ENCODE measurements at regions not wholly inside any gene's neighbourhood (a gene's known extent, or its start where the extent isn't known, plus 50 kb on each side); places are given as distances from the start of the nearest gene placed in this dataset.
A peak's percentile ranks its signal among the peaks of the same experiment; 100 is the strongest.

DNA sequence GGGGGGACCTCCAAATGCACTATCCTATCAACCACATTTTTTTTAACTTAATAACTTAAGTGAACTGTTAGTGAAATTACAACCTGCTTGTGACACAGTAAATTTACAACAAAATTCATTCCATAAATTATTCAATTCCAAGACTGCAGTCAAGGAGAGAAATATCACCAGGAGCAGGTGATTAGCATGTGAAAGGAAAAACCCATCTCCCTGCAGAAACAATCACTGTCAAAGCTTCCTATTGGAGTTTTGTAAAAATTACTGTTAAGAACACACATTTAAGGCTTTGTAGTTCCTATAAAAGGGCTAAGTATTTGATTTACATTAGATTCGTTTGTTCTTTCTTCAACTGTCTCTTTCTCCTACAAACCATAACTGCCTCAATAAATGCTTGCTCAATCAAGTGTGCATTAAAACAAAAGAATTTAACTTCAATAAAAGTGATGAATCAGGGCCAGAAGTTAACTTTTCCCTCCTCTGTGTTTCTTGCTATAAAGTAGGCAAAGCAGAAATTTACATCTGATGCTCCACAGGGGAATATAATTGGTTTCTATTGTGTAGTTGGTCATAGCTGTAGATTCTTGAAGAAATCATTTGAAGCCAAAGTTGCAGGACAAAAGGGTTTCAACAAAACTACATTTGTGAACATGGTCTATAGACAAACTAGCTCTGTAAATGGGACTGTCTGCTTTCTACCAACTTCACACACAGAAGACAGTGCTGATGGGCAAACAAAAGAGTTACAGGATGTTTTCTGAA lies 195.1 kb upstream of the PSMD7 start:
- H3K27ac Mint-ChIP-seq = no peak overlapping the region
- no peaks in the 10 kb centered on the region for H3K9me3 Mint-ChIP-seq (ENCODE audit: low read depth)
- peaks cover 3% of the 10 kb centered on the region for H3K27me3 Mint-ChIP-seq
- H3K36me3 Mint-ChIP-seq (ENCODE audit: insufficient read depth) = no peaks in the 10 kb centered on the region
- DNase-seq (ENCODE audit: low spot score, unreplicated experiment) = no peak
- H3K4me1 Mint-ChIP-seq (ENCODE audit: low read depth) = peaks cover 16% of the 10 kb centered on the region
- TF ChIP-seq, protein P1, sequence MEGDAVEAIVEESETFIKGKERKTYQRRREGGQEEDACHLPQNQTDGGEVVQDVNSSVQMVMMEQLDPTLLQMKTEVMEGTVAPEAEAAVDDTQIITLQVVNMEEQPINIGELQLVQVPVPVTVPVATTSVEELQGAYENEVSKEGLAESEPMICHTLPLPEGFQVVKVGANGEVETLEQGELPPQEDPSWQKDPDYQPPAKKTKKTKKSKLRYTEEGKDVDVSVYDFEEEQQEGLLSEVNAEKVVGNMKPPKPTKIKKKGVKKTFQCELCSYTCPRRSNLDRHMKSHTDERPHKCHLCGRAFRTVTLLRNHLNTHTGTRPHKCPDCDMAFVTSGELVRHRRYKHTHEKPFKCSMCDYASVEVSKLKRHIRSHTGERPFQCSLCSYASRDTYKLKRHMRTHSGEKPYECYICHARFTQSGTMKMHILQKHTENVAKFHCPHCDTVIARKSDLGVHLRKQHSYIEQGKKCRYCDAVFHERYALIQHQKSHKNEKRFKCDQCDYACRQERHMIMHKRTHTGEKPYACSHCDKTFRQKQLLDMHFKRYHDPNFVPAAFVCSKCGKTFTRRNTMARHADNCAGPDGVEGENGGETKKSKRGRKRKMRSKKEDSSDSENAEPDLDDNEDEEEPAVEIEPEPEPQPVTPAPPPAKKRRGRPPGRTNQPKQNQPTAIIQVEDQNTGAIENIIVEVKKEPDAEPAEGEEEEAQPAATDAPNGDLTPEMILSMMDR (IDR thresholded peaks at IDR 0.05; ENCODE audit: unreplicated experiment) = no peak
- H3K4me3 Mint-ChIP-seq (ENCODE audit: low read depth) = no peak overlapping the region

DNA sequence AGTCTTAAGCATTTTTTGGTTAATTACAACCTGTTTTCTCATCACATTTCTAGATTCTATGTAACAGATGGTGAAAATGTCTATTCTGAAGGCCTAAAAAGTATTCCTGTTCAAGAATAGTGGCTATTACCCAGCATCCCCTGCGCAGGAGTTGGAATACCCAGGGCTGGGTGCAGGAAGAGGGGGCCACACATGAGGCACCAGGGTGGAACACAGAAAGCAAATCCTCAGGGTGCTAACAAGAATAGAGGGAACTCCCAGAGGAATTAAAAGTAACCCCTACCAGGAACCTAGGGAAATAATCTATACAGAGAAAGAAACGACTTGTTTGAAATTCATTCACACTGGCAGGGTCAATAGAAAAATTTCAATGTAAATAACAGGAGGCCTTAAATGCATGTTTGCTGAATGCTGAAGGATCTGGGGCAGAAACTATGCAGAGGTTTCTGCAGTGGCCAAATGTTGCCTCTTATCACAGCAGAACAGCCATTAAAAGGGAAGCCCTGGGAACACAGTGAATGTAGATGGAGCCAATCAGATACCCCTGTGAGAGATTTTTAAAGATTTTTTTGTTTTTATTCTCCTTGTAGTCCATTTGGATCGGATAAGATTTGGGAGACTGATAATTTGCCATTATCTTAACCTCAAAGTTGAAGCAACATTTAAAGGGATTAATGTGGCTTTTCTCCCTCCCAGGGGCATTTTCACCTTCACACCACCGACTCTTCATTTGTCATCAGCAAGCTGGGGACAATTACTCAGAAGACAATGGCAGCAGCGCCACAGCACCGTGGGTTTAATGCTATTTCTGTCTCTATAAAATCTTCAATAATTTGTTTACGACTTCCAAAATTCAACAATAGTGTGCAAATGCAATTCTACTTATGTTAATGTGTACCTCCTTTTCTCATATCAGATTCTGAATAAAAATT lies 196.0 kb upstream of the PSMD7 start:
- no peak for DNase-seq (ENCODE audit: low spot score, unreplicated experiment)
- H3K36me3 Mint-ChIP-seq (ENCODE audit: insufficient read depth) = no peaks in the 10 kb centered on the region
- TF ChIP-seq, protein P1 (IDR thresholded peaks at IDR 0.05; ENCODE audit: unreplicated experiment) = no peak
- peaks cover 3% of the 10 kb centered on the region for H3K27me3 Mint-ChIP-seq
- no peak overlapping the region for H3K4me3 Mint-ChIP-seq (ENCODE audit: low read depth)
- H3K4me1 Mint-ChIP-seq (ENCODE audit: low read depth) = peaks cover 16% of the 10 kb centered on the region
- peak overlapping the region; percentile 49 for H3K27ac Mint-ChIP-seq
- H3K9me3 Mint-ChIP-seq (ENCODE audit: low read depth) = no peaks in the 10 kb centered on the region

DNA sequence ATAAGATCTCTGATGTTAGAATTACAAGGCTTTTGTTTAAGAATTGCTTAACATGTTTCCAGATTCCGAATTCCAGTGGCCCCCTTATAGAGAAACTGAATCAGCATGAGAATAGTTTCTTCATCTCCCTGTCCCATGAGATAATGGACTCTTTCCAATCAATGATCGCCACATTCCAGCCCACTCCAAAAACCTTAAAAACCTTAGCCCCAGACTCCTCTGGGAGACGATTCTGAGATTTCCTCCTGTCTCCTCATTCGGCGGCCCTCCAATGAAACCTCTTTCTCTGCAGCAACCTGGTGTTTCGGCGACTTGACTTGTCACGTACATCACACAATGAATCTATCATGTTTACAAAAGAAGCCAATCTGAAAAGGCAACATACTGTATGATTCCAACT lies 197.1 kb upstream of the PSMD7 start:
- H3K36me3 Mint-ChIP-seq (ENCODE audit: insufficient read depth) = no peaks in the 10 kb centered on the region
- no peak overlapping the region for H3K4me3 Mint-ChIP-seq (ENCODE audit: low read depth)
- no peak for DNase-seq (ENCODE audit: low spot score, unreplicated experiment)
- peaks cover 16% of the 10 kb centered on the region for H3K4me1 Mint-ChIP-seq (ENCODE audit: low read depth)
- no peaks in the 10 kb centered on the region for H3K9me3 Mint-ChIP-seq (ENCODE audit: low read depth)
- H3K27ac Mint-ChIP-seq = no peak overlapping the region
- TF ChIP-seq, protein P1 (IDR thresholded peaks at IDR 0.05; ENCODE audit: unreplicated experiment) = no peak
- H3K27me3 Mint-ChIP-seq = peaks cover 3% of the 10 kb centered on the region

DNA sequence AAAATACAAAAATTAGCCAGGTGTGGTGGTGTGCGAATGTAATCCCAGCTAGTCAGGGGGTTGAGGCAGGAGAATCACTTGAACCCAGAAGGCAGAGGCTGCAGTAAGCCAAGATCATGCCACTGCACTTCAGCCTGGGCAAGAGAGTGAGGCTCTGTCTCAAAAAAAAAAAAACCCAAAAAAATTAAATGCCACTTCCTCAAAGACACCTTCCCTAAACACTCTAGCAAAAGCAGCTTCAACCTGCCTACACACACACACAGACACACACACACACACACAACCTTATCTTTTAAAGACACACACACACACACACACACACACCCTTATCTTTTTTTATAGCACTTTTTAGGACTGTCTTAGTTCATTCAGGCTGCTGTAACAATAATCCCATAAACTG lies 201.7 kb upstream of the PSMD7 start:
- Mint-ChIP-seq H3K4me3 (ENCODE audit: low read depth) (no peak overlapping the region), H3K9me3 (ENCODE audit: low read depth) (no peaks in the 10 kb centered on the region), H3K27me3 (no peaks in the 10 kb centered on the region), H3K27ac (no peak overlapping the region), H3K4me1 (ENCODE audit: low read depth) (peaks cover 3% of the 10 kb centered on the region), H3K36me3 (ENCODE audit: insufficient read depth) (no peaks in the 10 kb centered on the region)
- no peak for DNase-seq (ENCODE audit: low spot score, unreplicated experiment)
- TF ChIP-seq, protein P1 (IDR thresholded peaks at IDR 0.05; ENCODE audit: unreplicated experiment) = no peak

DNA sequence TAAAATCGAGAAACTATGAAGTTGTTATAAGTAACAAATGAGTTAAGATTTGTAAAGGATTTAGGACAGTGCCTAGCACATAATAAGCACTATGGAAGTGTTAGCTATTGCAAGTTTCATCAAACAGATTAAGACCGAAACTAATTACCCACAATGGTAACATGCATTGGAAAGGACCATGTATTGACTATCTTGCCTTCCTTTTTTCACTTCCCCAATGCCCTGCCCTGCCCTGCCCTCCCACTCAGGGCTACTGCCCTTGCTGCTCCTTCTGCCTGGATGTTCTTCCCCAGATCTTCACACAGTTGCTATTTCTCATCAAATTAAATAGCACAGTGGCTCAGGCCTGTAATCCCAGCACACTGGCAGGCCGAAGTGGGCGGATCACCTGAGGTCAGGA lies 202.1 kb upstream of the PSMD7 start:
- no peak overlapping the region for H3K27ac Mint-ChIP-seq
- TF ChIP-seq, protein P1 (IDR thresholded peaks at IDR 0.05; ENCODE audit: unreplicated experiment) = no peak
- no peaks in the 10 kb centered on the region for H3K4me1 Mint-ChIP-seq (ENCODE audit: low read depth)
- H3K36me3 Mint-ChIP-seq (ENCODE audit: insufficient read depth) = no peaks in the 10 kb centered on the region
- H3K4me3 Mint-ChIP-seq (ENCODE audit: low read depth) = no peak overlapping the region
- no peaks in the 10 kb centered on the region for H3K27me3 Mint-ChIP-seq
- DNase-seq (ENCODE audit: low spot score, unreplicated experiment) = no peak
- no peaks in the 10 kb centered on the region for H3K9me3 Mint-ChIP-seq (ENCODE audit: low read depth)
